ENCODE measurements at regions not wholly inside any gene's neighbourhood (a gene's known extent, or its start where the extent isn't known, plus 50 kb on each side); places are given as distances from the start of the nearest gene placed in this dataset.
A peak's percentile ranks its signal among the peaks of the same experiment; 100 is the strongest.
"Not testable (repeated sequence)": the region's sequence is repeated elsewhere in the genome, so short reads cannot be mapped to it uniquely, and the experiment has no call there.

DNA sequence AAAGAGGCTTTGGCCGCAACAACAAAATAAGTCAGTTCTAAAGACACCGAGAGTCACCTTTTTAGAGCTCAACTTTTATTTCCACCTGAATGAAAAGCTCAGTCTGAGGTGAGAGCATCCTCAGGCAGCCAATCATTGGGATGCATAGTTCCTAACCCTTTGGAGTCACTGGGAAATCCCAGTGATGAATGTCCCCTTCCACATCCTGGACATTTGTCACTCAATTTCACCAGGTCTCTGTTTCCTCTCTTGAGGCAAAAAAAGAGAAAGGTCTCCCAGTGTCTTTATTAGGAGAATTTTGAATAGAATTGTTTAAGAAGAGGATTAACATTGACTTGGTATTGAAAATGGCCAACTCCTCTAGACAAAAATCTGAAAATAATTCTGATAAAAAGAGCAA, 137.5 kb upstream of the SPRED1 start:
- Histone ChIP-seq H3K4me3 (no peak overlapping the region), H3K4me1 (no peaks in the 10 kb centered on the region), H3K27me3 (no peaks in the 10 kb centered on the region), H3K27ac (no peak overlapping the region), H3K36me3 (no peaks in the 10 kb centered on the region), H3K9me3 (no peaks in the 10 kb centered on the region)
- TF ChIP-seq POLR2A (IDR thresholded peaks at IDR 0.05) (no peak), CTCF (IDR thresholded peaks at IDR 0.05) (no peak)
- no peak for DNase-seq

DNA sequence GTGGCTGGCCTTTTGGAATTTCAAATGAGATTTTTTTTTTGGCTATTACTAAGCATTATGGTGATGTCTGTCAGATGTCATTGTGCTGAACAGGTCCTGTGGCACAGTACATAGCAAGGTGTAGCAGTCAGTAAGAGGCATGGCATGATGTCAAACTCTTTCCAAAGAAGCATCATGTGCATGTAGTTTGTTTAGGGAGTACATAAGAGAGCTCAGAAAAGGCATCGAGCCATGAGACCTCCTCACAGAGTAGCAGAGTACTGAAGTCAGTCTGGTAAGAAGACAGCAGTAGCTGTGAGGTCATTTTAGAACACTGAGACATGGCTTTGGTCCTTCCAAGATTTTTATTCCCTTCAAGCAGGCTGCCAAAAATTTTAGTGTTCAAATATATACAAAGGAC, 134.9 kb upstream of the SPRED1 start:
- no peak for TF ChIP-seq POLR2A (IDR thresholded peaks at IDR 0.05)
- no peak for TF ChIP-seq CTCF (IDR thresholded peaks at IDR 0.05)

GRCh38 chr15:38119865-38120264, 132.8 kb upstream of the SPRED1 start:
- H3K9me3 ChIP-seq, H3K27ac ChIP-seq, H3K4me3 ChIP-seq, H3K4me1 ChIP-seq, H3K27me3 ChIP-seq, H3K36me3 ChIP-seq: not testable (repeated sequence)
- peak in 2 of 3 donors; percentile 48 to 73 for DNase-seq

More for the DNA sequence above, 134.9 kb upstream of the SPRED1 start:
- Histone ChIP-seq H3K27me3 (no peaks in the 10 kb centered on the region), H3K36me3 (no peaks in the 10 kb centered on the region), H3K27ac (no peak overlapping the region), H3K4me3 (no peak overlapping the region), H3K9me3 (no peaks in the 10 kb centered on the region), H3K4me1 (no peaks in the 10 kb centered on the region)
- DNase-seq: no peak

DNA sequence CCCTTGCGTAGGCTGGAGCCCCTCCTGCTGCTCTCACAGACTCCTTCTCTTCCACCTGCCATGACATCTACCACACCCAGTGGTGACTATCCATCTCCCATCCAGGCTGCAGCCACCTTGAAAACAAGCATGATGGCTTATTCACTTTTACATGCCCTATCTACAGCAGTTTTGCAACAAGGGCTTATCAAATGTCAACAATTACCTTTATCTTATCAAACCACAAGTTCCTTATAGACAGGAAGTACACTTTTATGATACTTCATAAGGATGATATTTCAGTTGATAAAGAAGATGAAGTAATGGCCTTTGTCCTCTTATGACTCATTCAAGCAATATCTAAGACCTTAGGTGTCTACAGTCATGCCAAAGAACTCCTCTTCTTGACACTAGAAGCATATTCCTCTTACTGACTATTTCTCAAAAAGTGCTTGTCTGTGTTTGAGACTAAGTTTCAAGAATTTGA, 125.3 kb upstream of the SPRED1 start:
- Histone ChIP-seq H3K27ac (peak overlapping the region in 2 of 4 donors; percentile 41 to 57), H3K4me3 (no peak overlapping the region), H3K9me3 (no peaks in the 10 kb centered on the region), H3K36me3 (no peaks in the 10 kb centered on the region), H3K4me1 (peaks cover 0 to 27% (median 0%) of the 10 kb centered on the region in 4 donors), H3K27me3 (no peaks in the 10 kb centered on the region)
- TF ChIP-seq CTCF (IDR thresholded peaks at IDR 0.05) (no peak), POLR2A (IDR thresholded peaks at IDR 0.05) (no peak)
- peak in 2 of 3 donors; percentile 54 to 74 for DNase-seq

DNA sequence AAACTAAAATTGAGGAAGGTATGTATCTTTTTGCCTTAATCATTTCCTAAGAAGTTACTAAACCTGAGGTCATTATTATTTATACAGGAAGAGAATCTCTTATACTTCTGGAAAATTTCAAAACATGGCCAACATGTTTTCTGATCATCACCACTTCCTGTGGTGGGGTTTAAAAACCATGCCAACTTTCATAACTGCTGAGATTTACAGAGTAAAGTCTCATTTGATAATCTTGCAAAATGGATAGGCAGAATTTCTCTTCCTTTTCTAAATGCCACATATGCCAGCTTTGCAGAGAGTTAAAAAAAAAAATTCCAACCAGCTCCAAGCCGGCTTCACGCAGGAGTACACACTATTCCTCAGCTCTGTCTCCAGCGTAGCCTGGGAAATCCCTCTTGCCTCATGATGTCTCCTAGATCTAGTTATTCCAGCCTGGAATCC, 124.3 kb upstream of the SPRED1 start:
- TF ChIP-seq CTCF (IDR thresholded peaks at IDR 0.05): no peak
- no peak for TF ChIP-seq POLR2A (IDR thresholded peaks at IDR 0.05)
- DNase-seq: no peak
- Histone ChIP-seq H3K4me3 (no peak overlapping the region), H3K9me3 (no peaks in the 10 kb centered on the region), H3K4me1 (peaks cover 0 to 27% (median 0%) of the 10 kb centered on the region in 4 donors), H3K36me3 (no peaks in the 10 kb centered on the region), H3K27ac (peak overlapping the region in 1 of 4 donors; percentile 83), H3K27me3 (no peaks in the 10 kb centered on the region)

- Histone ChIP-seq H3K36me3 (no peaks in the 10 kb centered on the region), H3K4me3 (no peak overlapping the region), H3K9me3 (no peaks in the 10 kb centered on the region), H3K27me3 (no peaks in the 10 kb centered on the region), H3K4me1 (peaks cover 0 to 27% (median 0%) of the 10 kb centered on the region in 4 donors), H3K27ac (peak overlapping the region in 2 of 4 donors; percentile 52 to 83)
- no peak for DNase-seq
- no peak for TF ChIP-seq POLR2A (IDR thresholded peaks at IDR 0.05)
- no peak for TF ChIP-seq CTCF (IDR thresholded peaks at IDR 0.05)
Measured at GRCh38 chr15:38128921-38129320, 123.7 kb upstream of the SPRED1 start.

Data from Peyer's patch (tissue), 4 donors.